ENCODE measurements at regions not wholly inside any gene's neighbourhood (a gene's known extent, or its start where the extent isn't known, plus 50 kb on each side); places are given as distances from the start of the nearest gene placed in this dataset.
A peak's percentile ranks its signal among the peaks of the same experiment; 100 is the strongest.

DNA sequence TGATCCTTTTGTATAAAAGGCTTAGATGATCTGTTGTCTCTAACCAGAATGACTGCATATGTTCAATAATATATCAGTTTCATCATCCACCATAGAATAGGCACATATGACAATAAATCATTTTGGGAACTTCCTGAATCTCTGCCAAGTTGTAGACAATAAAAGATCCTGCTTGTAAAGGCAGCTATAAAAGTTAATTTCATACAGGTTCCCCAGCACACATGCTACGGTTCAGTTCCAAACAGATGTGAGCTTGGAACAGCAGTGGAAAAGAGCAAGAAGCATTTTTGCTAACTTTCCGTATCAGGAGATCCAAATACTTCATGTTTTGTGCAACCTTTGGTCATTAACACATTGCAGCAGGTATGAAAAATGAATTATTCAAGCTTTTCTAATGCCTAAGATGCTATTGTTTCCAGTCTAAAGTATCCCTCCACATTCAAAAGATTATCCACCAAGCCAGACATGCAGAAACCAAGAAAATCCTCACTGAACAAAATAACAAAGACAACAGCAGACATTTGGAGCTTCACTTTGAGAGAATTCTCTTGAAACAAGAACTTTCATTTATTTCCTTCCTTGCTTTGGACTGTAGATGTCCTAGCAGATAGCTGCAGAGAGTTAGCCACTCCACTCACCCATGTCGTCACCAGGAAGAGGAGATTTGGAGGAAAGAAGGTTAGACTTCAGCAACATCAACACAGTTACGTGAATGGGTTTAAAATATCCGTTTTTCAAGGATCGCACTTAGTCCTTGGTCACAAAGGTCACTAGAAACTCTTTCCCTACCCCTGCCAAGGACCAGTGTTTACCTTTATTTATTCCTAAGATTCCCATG is 453.5 kb upstream of the JARID2 start:
- no peak for DNase-seq (ENCODE audit: low read depth in 2 of 2)
- no peak for TF ChIP-seq CTCF (IDR thresholded peaks at IDR 0.05; ENCODE audit: low read depth, low read length)

DNA sequence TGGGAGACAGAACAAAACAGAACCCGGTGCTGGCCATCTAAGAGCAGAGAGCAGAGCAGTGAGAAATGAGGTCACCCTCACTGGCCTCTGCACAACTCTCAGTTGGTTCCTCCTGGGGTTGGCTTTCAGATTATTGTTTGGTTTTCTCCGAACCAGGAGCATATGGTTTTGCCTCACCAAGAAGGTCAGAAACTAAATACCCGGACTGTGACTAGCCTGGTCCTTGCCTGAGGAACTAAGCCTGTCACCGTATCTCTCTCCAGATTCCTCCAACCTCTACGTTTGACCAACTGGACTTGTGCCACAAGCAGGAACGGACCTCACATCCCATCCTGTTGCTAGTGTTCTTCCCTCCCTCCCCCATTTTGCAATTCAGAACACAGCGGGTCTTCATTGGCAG is 450.4 kb upstream of the JARID2 start:
- H3K4me3 ChIP-seq (replicated peaks in 1 of 2; ENCODE audit: low read depth in 2 of 2, low read length in 2 of 2), result no peak overlapping the region
- no peak for TF ChIP-seq CTCF (IDR thresholded peaks at IDR 0.05; ENCODE audit: low read depth, low read length)
- no peak for DNase-seq (ENCODE audit: low read depth in 2 of 2)

More for the DNA sequence above, 453.5 kb upstream of the JARID2 start:
- H3K4me3 ChIP-seq (replicated peaks in 1 of 2; ENCODE audit: low read depth in 2 of 2, low read length in 2 of 2), result no peak overlapping the region

DNA sequence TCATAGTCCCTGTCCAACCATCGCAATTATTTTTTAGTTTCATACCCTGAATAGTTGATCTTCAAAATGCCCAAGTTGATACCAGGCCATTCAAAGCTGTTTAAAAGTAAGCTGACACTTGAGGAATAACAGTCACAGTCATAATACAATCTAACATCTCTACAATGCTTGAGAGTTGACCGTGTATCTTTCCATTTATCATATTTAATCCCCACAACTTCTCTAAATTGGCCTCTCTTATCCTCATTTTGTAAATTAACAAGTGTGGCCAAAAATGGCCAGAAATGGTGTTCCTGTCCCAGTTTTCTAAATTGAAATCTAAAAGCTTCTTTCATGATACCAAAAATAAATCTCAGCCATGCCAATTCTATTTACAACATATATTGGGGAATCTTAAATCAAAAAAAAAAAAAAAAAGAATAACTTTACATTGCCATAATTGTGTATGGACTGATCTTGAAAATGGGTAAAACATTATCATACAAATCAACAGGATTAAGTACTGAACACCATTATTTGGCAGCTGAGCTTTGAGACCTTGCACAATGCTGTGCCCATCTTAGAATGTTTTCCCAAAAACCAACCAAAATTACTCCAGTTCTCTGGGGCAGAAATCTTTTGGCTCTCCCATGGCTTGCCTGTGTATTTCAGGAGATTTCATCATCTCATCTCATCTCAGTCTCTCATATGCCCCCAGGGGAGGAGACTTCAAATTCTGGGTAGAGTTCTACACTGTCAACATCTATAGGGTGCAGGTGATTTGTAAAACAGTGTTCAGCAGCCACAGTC is 448.7 kb upstream of the JARID2 start:
- peak; percentile 34 to 35 for DNase-seq (ENCODE audit: low read depth in 2 of 2)
- TF ChIP-seq CTCF (IDR thresholded peaks at IDR 0.05; ENCODE audit: low read depth, low read length), result no peak
- H3K4me3 ChIP-seq (replicated peaks in 1 of 2; ENCODE audit: low read depth in 2 of 2, low read length in 2 of 2), result no peak overlapping the region

DNA sequence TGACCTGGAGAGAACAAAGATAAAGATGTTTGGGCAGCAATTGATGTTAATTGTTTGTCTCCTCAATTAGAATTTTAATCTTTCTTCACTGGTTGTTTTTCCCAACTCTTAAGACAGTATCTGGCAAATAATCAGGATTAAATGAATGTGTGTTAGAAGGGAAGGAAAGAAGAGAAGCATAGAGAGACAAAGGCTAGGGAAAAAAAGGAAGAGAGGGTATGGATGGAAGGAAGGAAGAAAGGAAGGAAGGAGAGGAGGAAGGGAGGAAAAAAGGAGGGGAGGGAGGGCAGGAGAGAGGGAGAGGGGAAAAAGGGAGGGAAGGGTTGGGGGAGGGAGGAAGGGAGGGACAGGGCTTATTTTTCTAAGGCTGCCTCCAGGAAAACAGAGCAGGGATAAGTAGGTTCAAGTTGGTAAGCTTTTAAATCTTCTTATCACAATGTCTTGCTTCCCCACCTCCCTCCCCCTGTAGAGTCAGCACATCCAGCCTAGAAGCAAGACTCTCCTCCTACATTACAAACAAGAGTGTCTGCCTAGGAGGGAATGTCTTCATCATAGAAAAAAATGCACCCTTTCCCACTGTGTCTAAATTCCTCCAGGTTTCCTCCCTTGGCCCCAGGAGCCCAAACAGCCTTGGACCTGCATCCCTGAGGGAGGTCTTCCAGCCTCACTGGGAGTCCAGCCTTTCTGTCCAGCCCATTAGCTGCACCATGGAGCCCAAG is 447.8 kb upstream of the JARID2 start:
- DNase-seq (ENCODE audit: low read depth in 2 of 2), result no peak
- no peak for TF ChIP-seq CTCF (IDR thresholded peaks at IDR 0.05; ENCODE audit: low read depth, low read length)
- H3K4me3 ChIP-seq (replicated peaks in 1 of 2; ENCODE audit: low read depth in 2 of 2, low read length in 2 of 2), result no peak overlapping the region

GRCh38 chr6:14798594-14798982 is 447.3 kb upstream of the JARID2 start:
- no peak for TF ChIP-seq CTCF (IDR thresholded peaks at IDR 0.05; ENCODE audit: low read depth, low read length)
- no peak overlapping the region for H3K4me3 ChIP-seq (replicated peaks in 1 of 2; ENCODE audit: low read depth in 2 of 2, low read length in 2 of 2)
- no peak for DNase-seq (ENCODE audit: low read depth in 2 of 2)

DNA sequence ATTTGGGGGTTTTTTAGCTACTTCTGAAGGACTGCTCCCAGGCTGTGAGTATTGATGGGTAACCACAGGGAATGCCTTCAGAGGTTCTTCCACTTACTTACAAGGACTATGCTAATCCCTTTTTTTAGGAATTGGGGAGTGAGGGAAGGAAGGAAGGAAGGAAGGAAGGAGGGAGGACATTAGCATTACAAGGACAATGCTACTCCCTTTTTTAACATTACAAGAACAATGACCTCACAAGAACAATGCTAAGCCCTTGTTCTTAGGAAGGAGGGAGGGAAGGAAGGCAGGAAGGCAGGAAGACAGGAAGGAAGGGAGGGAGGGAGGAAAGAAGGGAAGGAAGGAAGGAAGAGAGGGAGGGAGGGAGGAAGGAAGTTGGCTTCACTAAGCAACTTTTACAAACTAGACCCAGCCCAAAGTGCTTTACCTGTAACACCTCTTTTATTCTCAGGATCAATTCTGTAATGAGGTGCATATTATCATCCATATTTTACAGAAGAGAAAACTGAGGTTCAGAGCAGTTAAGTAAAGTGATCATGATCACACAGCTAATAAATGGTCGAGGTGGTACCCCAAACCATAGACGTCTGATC is 446.8 kb upstream of the JARID2 start:
- no peak for TF ChIP-seq CTCF (IDR thresholded peaks at IDR 0.05; ENCODE audit: low read depth, low read length)

More for the DNA sequence above, 446.8 kb upstream of the JARID2 start:
- DNase-seq (ENCODE audit: low read depth in 2 of 2), result no peak
- no peak overlapping the region for H3K4me3 ChIP-seq (replicated peaks in 1 of 2; ENCODE audit: low read depth in 2 of 2, low read length in 2 of 2)
